LNCAP (cell line): ENCODE measurements at regions not wholly inside any gene's neighbourhood (a gene's known extent, or its start where the extent isn't known, plus 50 kb on each side); places are given as distances from the start of the nearest gene placed in this dataset.

Experiments
- TF ChIP-seq, protein P1 (sequence below): fragments of 450-650 bp; IDR thresholded peaks from 2 replicates; pipeline ENCODE4 v1.5.1; 2017; ENCODE audit warnings: mild to moderate bottlenecking

DNA sequence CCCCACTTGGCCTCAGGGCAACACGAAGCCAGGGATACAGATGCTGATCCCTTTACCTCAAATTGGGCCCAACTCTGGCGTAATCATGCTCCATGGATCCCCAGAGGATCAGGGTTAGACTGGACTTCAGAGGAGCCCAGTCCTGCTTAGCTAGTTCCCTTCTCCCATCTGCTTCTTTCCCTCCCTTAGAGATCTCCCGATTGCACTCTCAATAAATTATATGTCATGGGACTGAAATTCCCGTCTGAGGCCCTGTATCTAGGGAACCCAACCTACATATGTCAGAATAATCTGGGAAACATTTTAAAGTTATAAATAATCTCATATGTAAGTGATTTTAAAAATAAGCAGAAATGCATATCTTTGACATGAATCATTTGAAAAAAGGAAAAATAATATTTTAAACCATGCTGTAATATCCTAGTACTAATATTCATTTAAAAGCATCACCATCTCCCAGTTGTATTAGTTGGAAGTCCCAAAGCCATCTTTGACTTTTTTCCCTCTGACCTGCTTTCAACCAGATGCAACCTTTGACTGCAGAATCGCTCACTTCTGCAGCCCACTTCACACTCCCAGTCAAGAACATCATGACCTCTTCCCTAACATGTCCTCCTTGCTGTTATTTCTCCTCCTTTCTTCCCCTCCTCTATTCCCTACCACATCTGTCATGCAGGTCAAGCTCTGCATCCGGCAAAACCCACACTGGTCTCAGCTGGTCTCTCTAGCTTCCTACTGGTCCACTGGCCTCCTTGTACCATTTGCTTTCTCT is 393.6 kb downstream of the BTBD3 start:
- TF ChIP-seq, protein P1, sequence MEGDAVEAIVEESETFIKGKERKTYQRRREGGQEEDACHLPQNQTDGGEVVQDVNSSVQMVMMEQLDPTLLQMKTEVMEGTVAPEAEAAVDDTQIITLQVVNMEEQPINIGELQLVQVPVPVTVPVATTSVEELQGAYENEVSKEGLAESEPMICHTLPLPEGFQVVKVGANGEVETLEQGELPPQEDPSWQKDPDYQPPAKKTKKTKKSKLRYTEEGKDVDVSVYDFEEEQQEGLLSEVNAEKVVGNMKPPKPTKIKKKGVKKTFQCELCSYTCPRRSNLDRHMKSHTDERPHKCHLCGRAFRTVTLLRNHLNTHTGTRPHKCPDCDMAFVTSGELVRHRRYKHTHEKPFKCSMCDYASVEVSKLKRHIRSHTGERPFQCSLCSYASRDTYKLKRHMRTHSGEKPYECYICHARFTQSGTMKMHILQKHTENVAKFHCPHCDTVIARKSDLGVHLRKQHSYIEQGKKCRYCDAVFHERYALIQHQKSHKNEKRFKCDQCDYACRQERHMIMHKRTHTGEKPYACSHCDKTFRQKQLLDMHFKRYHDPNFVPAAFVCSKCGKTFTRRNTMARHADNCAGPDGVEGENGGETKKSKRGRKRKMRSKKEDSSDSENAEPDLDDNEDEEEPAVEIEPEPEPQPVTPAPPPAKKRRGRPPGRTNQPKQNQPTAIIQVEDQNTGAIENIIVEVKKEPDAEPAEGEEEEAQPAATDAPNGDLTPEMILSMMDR: no peak

DNA sequence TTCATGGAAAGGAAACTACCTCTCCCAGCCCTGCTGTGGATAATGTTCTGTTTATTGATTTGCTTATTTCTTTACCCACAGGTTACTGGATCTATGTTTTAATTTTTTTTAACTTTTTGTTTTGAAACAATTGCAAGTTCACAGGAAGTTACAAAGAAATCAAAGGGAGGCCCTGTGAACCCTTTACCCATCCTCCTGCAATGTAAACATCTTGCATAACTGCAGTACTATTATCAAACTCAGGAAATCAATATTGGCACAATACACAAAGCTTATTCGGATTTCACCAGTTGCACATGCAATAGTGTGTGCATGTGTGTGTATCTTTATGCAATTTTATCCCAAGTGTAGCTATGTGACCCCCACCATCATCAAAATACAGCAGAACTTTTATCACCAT is 398.0 kb downstream of the BTBD3 start:
- TF ChIP-seq, protein P1: no peak

DNA sequence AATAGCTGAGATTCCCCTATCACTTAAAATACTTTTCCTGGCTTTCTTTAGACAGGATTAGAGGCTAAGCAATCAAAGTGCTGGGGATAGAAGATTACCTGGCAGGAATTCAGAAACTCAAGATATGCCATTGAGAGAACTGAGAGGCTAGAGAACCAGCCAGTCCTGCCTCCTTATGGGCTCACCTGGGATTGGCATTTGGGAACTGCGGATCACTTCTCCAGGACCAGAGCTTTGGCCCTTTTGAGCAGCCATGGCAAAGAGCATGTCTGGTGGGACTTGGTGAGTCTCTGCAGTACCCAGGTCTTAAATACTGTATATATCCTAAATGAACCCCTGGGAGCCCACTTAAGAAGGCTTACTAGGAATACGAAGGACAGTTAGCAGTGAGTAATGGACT is 399.1 kb downstream of the BTBD3 start:
- TF ChIP-seq, protein P1: no peak

DNA sequence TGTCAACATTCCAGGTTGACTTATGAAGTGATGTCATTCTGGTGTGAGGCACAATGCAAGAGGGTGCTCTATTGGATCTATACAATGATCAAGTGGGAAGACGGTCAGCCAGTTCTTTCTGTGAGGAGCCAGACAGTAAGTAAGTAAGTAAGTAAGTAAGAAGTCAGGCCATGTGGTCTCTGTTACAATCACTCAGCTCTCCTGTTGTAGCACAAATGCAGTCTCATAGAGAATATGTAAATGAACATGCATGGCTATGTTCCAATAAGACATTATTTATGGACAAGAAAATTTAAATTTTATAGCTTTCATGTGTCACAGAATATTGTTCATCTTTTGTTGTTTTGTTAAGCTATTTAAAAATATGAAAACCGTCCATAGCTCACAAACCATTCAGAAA is 399.7 kb downstream of the BTBD3 start:
- TF ChIP-seq, protein P1: no peak

DNA sequence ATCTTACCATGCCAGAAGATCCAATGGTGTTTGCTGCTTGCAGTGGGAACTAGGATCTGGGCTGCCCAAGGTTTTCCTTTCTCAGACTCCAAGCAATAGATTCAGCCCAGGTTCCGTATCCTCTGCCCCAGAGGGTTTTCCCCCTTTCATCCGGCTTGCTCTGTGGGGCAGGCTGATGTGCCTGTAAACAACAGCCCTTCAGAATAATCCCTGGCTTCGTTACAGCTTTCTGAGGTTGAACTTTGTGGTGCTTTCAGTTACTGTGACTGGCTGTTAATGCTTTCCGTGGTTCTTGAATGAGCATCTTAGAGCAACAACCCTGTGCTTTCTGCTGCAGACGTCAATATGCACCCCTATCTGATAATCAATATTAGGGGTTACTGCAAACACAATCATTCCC is 400.4 kb downstream of the BTBD3 start:
- TF ChIP-seq, protein P1: no peak

DNA sequence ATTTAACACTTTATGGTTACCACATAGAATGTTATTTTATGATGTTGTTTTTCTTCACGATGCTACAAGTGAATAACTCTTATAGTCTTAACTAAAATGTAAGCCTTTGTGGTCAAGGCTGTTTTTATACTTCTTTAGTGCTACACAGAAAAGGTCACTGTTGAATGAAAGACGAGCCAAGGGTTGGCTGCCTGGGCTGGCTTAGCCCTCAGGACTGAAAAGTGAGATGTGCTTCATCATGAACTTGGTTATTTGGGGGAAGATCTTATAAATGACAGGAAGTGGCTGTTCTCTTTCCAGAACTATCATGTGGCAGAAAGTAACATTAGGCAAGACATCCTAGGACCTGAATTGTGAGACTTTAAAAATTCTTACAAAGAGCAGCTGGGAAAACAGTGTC is 404.0 kb downstream of the BTBD3 start:
- TF ChIP-seq, protein P1: no peak

DNA sequence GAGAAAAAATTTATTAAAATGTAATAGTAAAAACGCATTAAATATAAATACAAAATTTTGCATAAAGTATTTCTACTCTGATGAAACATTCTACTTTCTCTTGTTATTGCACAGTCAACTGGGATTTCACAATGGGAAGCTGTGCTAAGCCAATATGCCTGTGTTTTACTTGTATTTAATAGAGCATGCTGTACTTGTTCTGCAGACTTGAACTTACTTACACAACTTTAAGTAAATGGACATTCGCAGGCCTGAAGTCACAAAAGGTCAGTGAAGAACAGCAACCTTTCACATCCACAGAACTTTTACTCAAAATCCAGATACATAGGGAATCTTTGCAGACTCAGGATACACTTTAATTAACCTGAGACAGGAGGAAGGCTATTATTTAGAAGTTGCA is 409.5 kb downstream of the BTBD3 start:
- TF ChIP-seq, protein P1: no peak

DNA sequence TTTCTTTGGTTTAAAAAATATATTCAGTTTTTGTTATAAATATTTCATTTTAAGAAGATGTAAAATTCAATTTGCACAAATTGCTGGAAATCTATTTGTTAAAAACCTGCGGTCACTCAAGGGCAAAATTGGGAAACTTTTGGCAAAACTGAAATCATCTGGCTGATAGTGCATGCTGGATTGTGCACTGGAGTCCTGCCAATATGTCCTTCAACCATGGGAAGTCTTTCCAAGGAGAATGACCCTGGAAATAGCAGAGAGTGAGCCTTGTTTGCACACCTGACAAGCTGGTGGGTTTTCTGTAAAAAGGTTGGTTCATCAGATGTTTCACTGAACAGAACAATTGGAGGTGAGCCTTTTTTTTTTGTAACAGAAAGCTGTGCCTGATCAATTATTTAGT is 413.5 kb downstream of the BTBD3 start:
- TF ChIP-seq, protein P1: no peak
